IMR-90 (cell line): ENCODE measurements at regions not wholly inside any gene's neighbourhood (a gene's known extent, or its start where the extent isn't known, plus 50 kb on each side); places are given as distances from the start of the nearest gene placed in this dataset.

ENCODE experiments used
- ATAC-seq: fragments of 200-7000 bp; cut with Tn5 transposase; 2 replicates; pipeline ENCODE4 v1.9.1; 2020; ENCODE audit warnings: low read depth, mild to moderate bottlenecking, moderate library complexity
- BruUV-seq: library from RNA; stranded (reverse); fragments of 400-500 nt; replicated peaks from 2 replicates; lab custom pipeline; 2021; lab: Mats Ljungman, UMichigan
- CTCF ChIA-PET: fragments of 300-600 bp; formaldehyde crosslinking; extraction: SDS; loops from one replicate; lab custom pipeline; 2021; ENCODE audit warnings: antibody characterized with exemption; lab: Yijun Ruan, JAX
- POLR2A ChIA-PET: fragments of 300-600 bp; sonication (Branson Sonifier 250); formaldehyde crosslinking; loops from one replicate; lab custom pipeline; 2022; ENCODE audit warnings: antibody characterized with exemption; ENCODE audit not compliant: unreplicated experiment; lab: Charles Lee
- DNase-seq: peaks from one replicate; pipeline ENCODE4 v3.0.0; 2013
- H2AFZ ChIP-seq: replicated peaks from 2 replicates; pipeline ENCODE3; 2013; ENCODE audit warnings: low read length, mild to moderate bottlenecking; ENCODE audit not compliant: poor library complexity
- H2AK5ac ChIP-seq: 2 replicates; pipeline ENCODE4 v1.6.1; 2013; ENCODE audit warnings: low read depth, low read length, inconsistent platforms
- H2AK9ac ChIP-seq: replicated peaks from 2 replicates; pipeline ENCODE3; 2013; ENCODE audit warnings: mild to moderate bottlenecking, low read depth, low read length, moderate library complexity; ENCODE audit not compliant: poor library complexity
- H2BK120ac ChIP-seq: 2 replicates; pipeline ENCODE4 v1.6.1; 2013; ENCODE audit warnings: low read depth, low read length, inconsistent platforms
- H2BK15ac ChIP-seq: 3 replicates; pipeline ENCODE4 v1.6.1; 2013; ENCODE audit warnings: low read depth, low read length, inconsistent platforms
- H2BK20ac ChIP-seq: 2 replicates; pipeline ENCODE4 v1.6.1; 2013; ENCODE audit warnings: low read depth, mild to moderate bottlenecking, inconsistent platforms, low read length, moderate library complexity
- H2BK5ac ChIP-seq: 2 replicates; pipeline ENCODE4 v1.6.1; 2013; ENCODE audit warnings: mild to moderate bottlenecking, low read depth, low read length, inconsistent platforms; ENCODE audit not compliant: poor library complexity, severe bottlenecking
- H3K14ac ChIP-seq: replicated peaks from 2 replicates; pipeline ENCODE4 v1.6.1; 2013; ENCODE audit warnings: low read depth, low read length, inconsistent platforms
- H3K18ac ChIP-seq: 2 replicates; pipeline ENCODE4 v1.6.1; 2013; ENCODE audit warnings: low read depth, low read length, control low read depth
- H3K23ac ChIP-seq: 2 replicates; pipeline ENCODE4 v1.6.1; 2013; ENCODE audit warnings: low read depth, low read length, inconsistent platforms
- H3K27ac ChIP-seq: 2 replicates; pipeline ENCODE4 v1.5.1; 2013; ENCODE audit warnings: mild to moderate bottlenecking, control low read depth, low read length; ENCODE audit not compliant: insufficient read depth
- H3K27me3 ChIP-seq: 2 replicates; pipeline ENCODE4 v1.6.1; 2013; ENCODE audit warnings: low read length; ENCODE audit not compliant: control insufficient read depth, insufficient read depth
- H3K36me3 ChIP-seq: 2 replicates; pipeline ENCODE4 v1.6.1; 2013; ENCODE audit warnings: low read length, mixed read lengths; ENCODE audit not compliant: control insufficient read depth, insufficient read depth
- H3K4ac ChIP-seq: 2 replicates; pipeline ENCODE4 v1.6.1; 2013; ENCODE audit warnings: low read depth, low read length, inconsistent platforms
- H3K4me1 ChIP-seq: 2 replicates; pipeline ENCODE4 v1.6.1; 2013; ENCODE audit warnings: low read length, mixed read lengths; ENCODE audit not compliant: control insufficient read depth, insufficient read depth
- H3K4me2 ChIP-seq: 2 replicates; pipeline ENCODE4 v1.6.1; 2013; ENCODE audit warnings: low read depth, mild to moderate bottlenecking, control low read depth, low read length, moderate library complexity
- H3K4me3 ChIP-seq: 2 replicates; pipeline ENCODE4 v1.5.1; 2013; ENCODE audit warnings: low read depth, mild to moderate bottlenecking, control low read depth, low read length, moderate library complexity; ENCODE audit not compliant: insufficient read depth
- H3K56ac ChIP-seq: 2 replicates; pipeline ENCODE4 v1.6.1; 2013; ENCODE audit warnings: low read length, inconsistent platforms; ENCODE audit not compliant: insufficient read depth; ENCODE audit errors: extremely low read depth
- H3K79me1 ChIP-seq, 2 experiments: 2 replicates each; pipeline ENCODE4 v1.6.1; 2013; ENCODE audit warnings: low read length in 2 of 2, inconsistent platforms in 1 of 2, low read depth in 1 of 2
- H3K9ac ChIP-seq: 2 replicates; pipeline ENCODE4 v1.6.1; 2013; ENCODE audit warnings: low read depth, low read length, control low read depth
- H3K9me1 ChIP-seq: 2 replicates; pipeline ENCODE4 v1.6.1; 2013; ENCODE audit warnings: low read length, inconsistent platforms; ENCODE audit not compliant: insufficient read depth
- H3K9me3 ChIP-seq: 2 replicates; pipeline ENCODE4 v1.6.1; 2013; ENCODE audit warnings: low read length; ENCODE audit not compliant: control insufficient read depth, insufficient read depth
- H4K20me1 ChIP-seq: 2 replicates; pipeline ENCODE4 v1.6.1; 2013; ENCODE audit warnings: low read length, inconsistent platforms; ENCODE audit not compliant: insufficient read depth
- H4K5ac ChIP-seq: 2 replicates; pipeline ENCODE4 v1.6.1; 2013; ENCODE audit warnings: mild to moderate bottlenecking, low read depth, low read length, control low read depth
- H4K8ac ChIP-seq, 2 experiments: 2 replicates each; pipeline ENCODE4 v1.6.1; 2013; ENCODE audit warnings: low read depth in 2 of 2, low read length in 2 of 2, control low read depth in 1 of 2, inconsistent platforms in 1 of 2
- H4K91ac ChIP-seq: 2 replicates; pipeline ENCODE4 v1.6.1; 2013; ENCODE audit warnings: low read depth, low read length, inconsistent platforms; ENCODE audit not compliant: insufficient read depth
- BHLHE40 ChIP-seq: fragments of 150-350 bp; IDR thresholded peaks from 2 replicates; pipeline ENCODE4 v1.6.1; 2016; ENCODE audit warnings: mild to moderate bottlenecking, low read depth, low read length
- CEBPB ChIP-seq: IDR thresholded peaks from 2 replicates; pipeline ENCODE4 v1.6.1; 2012; ENCODE audit warnings: low read depth, low read length, improper control_type of control experiment
- CHD1 ChIP-seq: IDR thresholded peaks from 2 replicates; pipeline ENCODE4 v1.6.1; 2012; ENCODE audit warnings: low read depth, low read length, improper control_type of control experiment
- CTCF ChIP-seq: conservative IDR thresholded peaks from 2 replicates; pipeline ENCODE4 v1.5.1; 2012; ENCODE audit warnings: mild to moderate bottlenecking, low read depth, low read length, improper control_type of control experiment
- ELK1 ChIP-seq: fragments of 150-350 bp; IDR thresholded peaks from 2 replicates; pipeline ENCODE4 v1.6.1; 2016; ENCODE audit warnings: low read depth, mild to moderate bottlenecking, low read length, moderate library complexity, borderline replicate concordance
- FOS ChIP-seq: fragments of 150-350 bp; IDR thresholded peaks from 2 replicates; pipeline ENCODE4 v1.6.1; 2016; ENCODE audit warnings: low read depth, low read length
- MAFK ChIP-seq: IDR thresholded peaks from 2 replicates; pipeline ENCODE4 v1.6.1; 2012; ENCODE audit warnings: low read depth, low read length, improper control_type of control experiment
- MAZ ChIP-seq: IDR thresholded peaks from 2 replicates; pipeline ENCODE4 v1.6.1; 2012; ENCODE audit warnings: low read depth, mild to moderate bottlenecking, low read length, improper control_type of control experiment, moderate library complexity, borderline replicate concordance
- MXI1 ChIP-seq: IDR thresholded peaks from 2 replicates; pipeline ENCODE4 v1.6.1; 2012; ENCODE audit warnings: low read depth, mild to moderate bottlenecking, low read length, moderate library complexity, borderline replicate concordance
- NFE2L2 ChIP-seq: fragments of 150-350 bp; IDR thresholded peaks from 2 replicates; pipeline ENCODE4 v1.6.1; 2016; ENCODE audit warnings: low read depth, mild to moderate bottlenecking, low read length
- POLR2A ChIP-seq: IDR thresholded peaks from 2 replicates; pipeline ENCODE4 v1.6.1; 2012; ENCODE audit warnings: mild to moderate bottlenecking, low read depth, low read length
- RAD21 ChIP-seq: IDR thresholded peaks from 2 replicates; pipeline ENCODE4 v1.6.1; 2012; ENCODE audit warnings: low read length, improper control_type of control experiment
- RCOR1 ChIP-seq: IDR thresholded peaks from 2 replicates; pipeline ENCODE4 v1.6.1; 2012; ENCODE audit warnings: mild to moderate bottlenecking, low read length, improper control_type of control experiment; ENCODE audit not compliant: insufficient replicate concordance
- RFX5 ChIP-seq: IDR thresholded peaks from 2 replicates; pipeline ENCODE4 v1.8.0; 2012; ENCODE audit warnings: low read depth, mild to moderate bottlenecking, low read length, moderate library complexity
- SMC3 ChIP-seq: fragments of 150-350 bp; IDR thresholded peaks from 2 replicates; pipeline ENCODE4 v1.6.1; 2016; ENCODE audit warnings: low read depth, mild to moderate bottlenecking, antibody characterized with exemption, low read length, moderate library complexity
- USF2 ChIP-seq: fragments of 150-350 bp; IDR thresholded peaks from 2 replicates; pipeline ENCODE4 v1.6.1; 2017; ENCODE audit warnings: mild to moderate bottlenecking, antibody characterized with exemption, low read length, low read depth
- WGBS, 2 experiments: methylation state at CpG; one replicate each; pipeline versions ENCODE4 v1.1.5 to v1.1.7; 2013; ENCODE audit warnings: missing lambda C conversion rate in 2 of 2; ENCODE audit not compliant: insufficient read length in 1 of 2; ENCODE audit errors: extremely low coverage in 2 of 2; 5-methylcytosine and 5-hydroxymethylcytosine counted together
- dilution Hi-C: fragments of 300-500 bp; cut with HindIII; formaldehyde crosslinking; loops from one replicate; pipeline ENCODE4 v1.14.3; 2018; ENCODE audit warnings: low sequenced_read_pairs; ENCODE audit not compliant: unreplicated experiment
- in situ Hi-C: fragments of 300-500 bp; cut with MboI; formaldehyde crosslinking; loops from 3 replicates; pipeline ENCODE4 v1.14.3; 2019; ENCODE audit warnings: low sequenced_read_pairs, inconsistent platforms, mixed read lengths
- intact Hi-C: fragments of 100-400 bp; cut with micrococcal nuclease; formaldehyde crosslinking; loops from 2 replicates; pipeline ENCODE4 v1.10.0; 2022

- ChIA-PET CTCF (no interaction called here), POLR2A (no interaction called here)
- Histone ChIP-seq H2BK20ac (no peak overlapping the region; the same call in 1 of the 2 replicates), H3K36me3 (no peaks in the 10 kb centered on the region), H2BK120ac (peak overlapping the region; percentile 20), H4K20me1 (no peaks in the 10 kb centered on the region), H3K23ac (no peak overlapping the region), H3K9me3 (no peaks in the 10 kb centered on the region), H3K9me1 (peaks cover 4% of the 10 kb centered on the region; the same call in 1 of the 2 replicates), H3K4me3 (no peak overlapping the region), H3K18ac (no peak overlapping the region; the same call in 1 of the 2 replicates), H3K14ac (no peak overlapping the region), H3K56ac (no peak overlapping the region), H3K4me1 (peaks cover 14% of the 10 kb centered on the region; the same call in 1 of the 2 replicates), H2BK15ac (no peak overlapping the region; the same call in 2 of the 3 replicates), H3K79me1 (no peaks in the 10 kb centered on the region), H2AFZ (no peak overlapping the region), H3K27ac (peak overlapping the region; percentile 5; the same call in 1 of the 2 replicates), H3K27me3 (peaks cover 27% of the 10 kb centered on the region; the same call in 1 of the 2 replicates), H4K91ac (0 out of 2 replicates have a peak overlapping the region, but pooled peaks have one; percentile 45), H3K9ac (no peak overlapping the region), H2BK5ac (no peak overlapping the region), H2AK9ac (no peak overlapping the region), H3K4ac (peak overlapping the region; percentile 21), H2AK5ac (peak overlapping the region; percentile 28; the same call in 1 of the 2 replicates), H3K4me2 (no peak overlapping the region), H4K5ac (no peak overlapping the region), H4K8ac (0 out of 4 replicates have a peak overlapping the region, but pooled peaks of 1 of the 2 experiments have one; percentile 19)
- dilution Hi-C loops (no loop called here), intact Hi-C loops (no loop called here), in situ Hi-C loops (no loop called here)
- ATAC-seq (no peak), DNase-seq (peak; percentile 3)
- WGBS, 2 experiments: no CpG with 5 or more reads among the region's 6 CpGs
- no TSS peak for BruUV-seq
- TF ChIP-seq RAD21 (no peak), CEBPB (no peak), USF2 (no peak), MXI1 (no peak), MAFK (no peak), MAZ (no peak), CTCF (no peak), NFE2L2 (no peak), RFX5 (no peak), ELK1 (no peak), BHLHE40 (no peak), POLR2A (no peak), CHD1 (no peak), FOS (no peak), RCOR1 (no peak), SMC3 (no peak)
Observed at GRCh38 chr1:22258698-22259097, 115.8 kb upstream of the WNT4 start.
